ENCODE measurements at regions not wholly inside any gene's neighbourhood (a gene's known extent, or its start where the extent isn't known, plus 50 kb on each side); places are given as distances from the start of the nearest gene placed in this dataset.
"Not testable (repeated sequence)": the region's sequence is repeated elsewhere in the genome, so short reads cannot be mapped to it uniquely, and the experiment has no call there.

GRCh38 chr1:203995228-203995627, 77.7 kb upstream of the SOX13 start:
- peaks cover 5% of the 10 kb centered on the region for H3K4me1 Mint-ChIP-seq (ENCODE audit: low read depth)

GRCh38 chr1:203996126-203996525, 76.8 kb upstream of the SOX13 start:
- Mint-ChIP-seq H3K9me3 (ENCODE audit: low read depth) (peaks cover 7% of the 10 kb centered on the region), H3K36me3 (ENCODE audit: low read depth) (peaks cover 2% of the 10 kb centered on the region), H3K27ac (ENCODE audit: unreplicated experiment) (no peak overlapping the region), H3K4me3 (ENCODE audit: unreplicated experiment) (no peak overlapping the region), H3K4me1 (ENCODE audit: low read depth) (peaks cover 5% of the 10 kb centered on the region), H3K27me3 (ENCODE audit: low read depth) (peaks cover 25% of the 10 kb centered on the region)
- no peak for TF ChIP-seq CTCF (IDR thresholded peaks at IDR 0.05)
- DNase-seq (ENCODE audit: low spot score) = no peak

More at GRCh38 chr1:203995228-203995627, 77.7 kb upstream of the SOX13 start:
- no peak overlapping the region for H3K27ac Mint-ChIP-seq (ENCODE audit: unreplicated experiment)
- H3K9me3 Mint-ChIP-seq (ENCODE audit: low read depth) = peaks cover 2% of the 10 kb centered on the region
- peaks cover 25% of the 10 kb centered on the region for H3K27me3 Mint-ChIP-seq (ENCODE audit: low read depth)
- no peak overlapping the region for H3K4me3 Mint-ChIP-seq (ENCODE audit: unreplicated experiment)
- no peak for TF ChIP-seq CTCF (IDR thresholded peaks at IDR 0.05)
- DNase-seq (ENCODE audit: low spot score) = no peak
- H3K36me3 Mint-ChIP-seq (ENCODE audit: low read depth) = peaks cover 2% of the 10 kb centered on the region

- not testable (repeated sequence) for H3K9me3 Mint-ChIP-seq (ENCODE audit: low read depth); DNase-seq (ENCODE audit: low spot score); H3K4me1 Mint-ChIP-seq (ENCODE audit: low read depth); H3K27ac Mint-ChIP-seq (ENCODE audit: unreplicated experiment); H3K4me3 Mint-ChIP-seq (ENCODE audit: unreplicated experiment); H3K36me3 Mint-ChIP-seq (ENCODE audit: low read depth)
- peaks cover 17% of the 10 kb centered on the region for H3K27me3 Mint-ChIP-seq (ENCODE audit: low read depth)
These were observed 74.3 kb upstream of the SOX13 start for GRCh38 chr1:203998571-203998970.

GRCh38 chr1:203999618-204000017, 73.3 kb upstream of the SOX13 start:
- Mint-ChIP-seq H3K9me3 (ENCODE audit: low read depth) (peaks cover 7% of the 10 kb centered on the region), H3K27me3 (ENCODE audit: low read depth) (peaks cover 14% of the 10 kb centered on the region), H3K4me3 (ENCODE audit: unreplicated experiment) (no peak overlapping the region), H3K27ac (ENCODE audit: unreplicated experiment) (no peak overlapping the region), H3K4me1 (ENCODE audit: low read depth) (peaks cover 5% of the 10 kb centered on the region), H3K36me3 (ENCODE audit: low read depth) (peaks cover 2% of the 10 kb centered on the region)
- TF ChIP-seq CTCF (IDR thresholded peaks at IDR 0.05) = no peak
- no peak for DNase-seq (ENCODE audit: low spot score)

GRCh38 chr1:204001166-204001901, 71.6 kb upstream of the SOX13 start:
- peaks cover 5% of the 10 kb centered on the region for H3K4me1 Mint-ChIP-seq (ENCODE audit: low read depth)
- H3K9me3 Mint-ChIP-seq (ENCODE audit: low read depth) = peaks cover 7% of the 10 kb centered on the region
- no peak overlapping the region for H3K4me3 Mint-ChIP-seq (ENCODE audit: unreplicated experiment)
- no peak overlapping the region for H3K27ac Mint-ChIP-seq (ENCODE audit: unreplicated experiment)
- H3K27me3 Mint-ChIP-seq (ENCODE audit: low read depth) = peaks cover 12% of the 10 kb centered on the region
- H3K36me3 Mint-ChIP-seq (ENCODE audit: low read depth) = peaks cover 2% of the 10 kb centered on the region
- no peak for TF ChIP-seq CTCF (IDR thresholded peaks at IDR 0.05)
- no peak for DNase-seq (ENCODE audit: low spot score)

GRCh38 chr1:204002614-204003013, 70.3 kb upstream of the SOX13 start:
- no peak overlapping the region for H3K4me3 Mint-ChIP-seq (ENCODE audit: unreplicated experiment)
- H3K36me3 Mint-ChIP-seq (ENCODE audit: low read depth) = peaks cover 2% of the 10 kb centered on the region
- no peak for DNase-seq (ENCODE audit: low spot score)
- H3K27me3 Mint-ChIP-seq (ENCODE audit: low read depth) = peaks cover 10% of the 10 kb centered on the region
- H3K9me3 Mint-ChIP-seq (ENCODE audit: low read depth) = peaks cover 7% of the 10 kb centered on the region
- peaks cover 5% of the 10 kb centered on the region for H3K4me1 Mint-ChIP-seq (ENCODE audit: low read depth)
- no peak overlapping the region for H3K27ac Mint-ChIP-seq (ENCODE audit: unreplicated experiment)
- TF ChIP-seq CTCF (IDR thresholded peaks at IDR 0.05) = no peak
